Left colon (tissue), 2 donors: ENCODE measurements at regions not wholly inside any gene's neighbourhood (a gene's known extent, or its start where the extent isn't known, plus 50 kb on each side); places are given as distances from the start of the nearest gene placed in this dataset.

Source experiments
- ATAC-seq: fragments of 200-7000 bp; cut with Tn5 transposase; one replicate; pipeline ENCODE4 v1.9.1; 2020; ENCODE audit warnings: mild to moderate bottlenecking, moderate library complexity
- DNase-seq, 2 donors: peaks; one replicate each; pipeline ENCODE4 v3.0.0-alpha.2; 2020
- intact Hi-C, 2 donors: fragments of 100-400 bp; cut with DNase I in 1 of 2; cut with micrococcal nuclease in 1 of 2; formaldehyde crosslinking; loops; one replicate each; pipeline versions ENCODE4 v1.11.2 to v1.14.0; 2022; cut with DNase I, micrococcal nuclease
- donor health status: DM: no; HTN: no; CAD: no.
- donor health status: DM: yes; HTN: yes; CAD: no.

DNA sequence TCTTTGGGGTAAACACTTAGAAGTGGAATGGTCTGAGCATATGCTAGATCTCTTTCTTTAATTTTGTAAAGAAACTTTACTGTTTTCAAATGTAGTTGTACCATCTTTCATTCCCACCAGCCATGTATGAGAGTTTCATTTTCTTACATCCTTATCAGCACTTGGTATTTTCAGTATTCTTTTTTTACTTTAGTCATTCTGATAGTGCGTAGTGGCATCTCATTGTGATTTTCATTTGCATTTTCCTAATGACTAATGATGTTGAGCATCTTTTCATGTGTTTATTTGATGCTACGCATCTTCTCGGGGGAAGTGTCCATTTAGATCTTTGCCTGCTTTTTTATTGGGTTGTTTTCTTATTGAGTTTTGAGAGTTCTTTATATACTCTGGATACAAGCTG is 71.3 kb upstream of the PRPS1 start:
- intact Hi-C loops: no loop called here
- no peak for ATAC-seq
- DNase-seq: no peak

DNA sequence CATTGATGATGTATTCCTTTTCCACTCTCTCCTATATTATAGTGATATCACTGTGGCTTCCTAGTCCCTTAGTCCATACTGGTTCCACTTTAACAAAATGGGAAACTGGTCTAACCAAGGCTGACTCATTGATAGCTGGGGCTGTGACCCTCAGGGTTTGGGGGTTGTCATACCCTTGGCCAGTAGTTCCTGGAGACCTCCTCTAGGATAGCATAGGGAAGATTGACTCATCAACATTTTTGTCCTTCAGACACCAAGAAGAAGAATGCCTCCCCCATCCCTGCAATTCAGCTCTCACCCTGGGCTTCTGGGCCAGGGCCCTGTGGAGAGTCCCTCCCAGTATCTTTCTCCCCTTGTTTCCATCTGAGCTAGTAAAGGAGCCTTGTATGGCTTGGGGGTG is 68.8 kb upstream of the PRPS1 start:
- ATAC-seq (no peak), DNase-seq (no peak)
- intact Hi-C loops: no loop called here

DNA sequence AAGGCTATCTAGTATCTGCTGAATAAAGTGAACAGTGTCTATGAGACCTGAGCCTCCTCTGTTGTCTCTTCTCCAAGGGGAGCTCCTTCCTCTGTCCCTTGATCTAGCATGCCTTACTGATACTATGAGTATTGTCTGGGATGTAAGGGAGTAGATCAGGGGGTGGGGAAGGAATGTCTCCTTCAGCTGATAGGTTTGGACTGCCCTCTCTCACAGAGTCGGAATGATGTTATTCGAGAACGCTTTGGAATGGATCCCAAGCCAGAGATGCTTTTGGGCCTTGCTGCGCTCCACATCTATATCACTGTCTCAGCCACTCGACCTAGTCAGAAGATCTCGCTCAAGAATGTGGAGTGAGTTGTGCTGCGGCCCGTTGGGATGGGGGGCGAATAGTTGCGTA is 68.3 kb upstream of the PRPS1 start:
- DNase-seq (no peak), ATAC-seq (no peak)
- intact Hi-C loops: no loop called here

DNA sequence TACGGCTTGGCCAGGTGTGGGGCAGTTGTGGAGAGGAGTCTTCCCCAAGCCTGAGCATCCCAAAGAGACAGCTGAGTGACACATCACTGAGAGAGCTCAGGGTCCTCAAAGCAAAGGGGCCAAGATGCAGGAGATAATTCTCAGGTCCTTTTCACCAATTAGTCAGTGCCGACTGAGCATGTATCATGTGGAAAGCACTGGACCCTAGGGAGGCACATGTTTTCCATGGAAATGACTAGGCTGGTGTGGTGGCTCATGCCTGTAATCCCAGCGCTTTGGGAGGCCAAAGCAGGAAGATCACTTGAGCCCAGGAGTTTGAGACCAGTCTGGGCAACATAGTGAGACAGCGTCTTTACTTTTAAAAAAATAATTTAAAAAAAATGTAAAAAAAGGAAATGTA is 67.3 kb upstream of the PRPS1 start:
- ATAC-seq (no peak), DNase-seq (no peak)
- intact Hi-C loops: no loop called here

DNA sequence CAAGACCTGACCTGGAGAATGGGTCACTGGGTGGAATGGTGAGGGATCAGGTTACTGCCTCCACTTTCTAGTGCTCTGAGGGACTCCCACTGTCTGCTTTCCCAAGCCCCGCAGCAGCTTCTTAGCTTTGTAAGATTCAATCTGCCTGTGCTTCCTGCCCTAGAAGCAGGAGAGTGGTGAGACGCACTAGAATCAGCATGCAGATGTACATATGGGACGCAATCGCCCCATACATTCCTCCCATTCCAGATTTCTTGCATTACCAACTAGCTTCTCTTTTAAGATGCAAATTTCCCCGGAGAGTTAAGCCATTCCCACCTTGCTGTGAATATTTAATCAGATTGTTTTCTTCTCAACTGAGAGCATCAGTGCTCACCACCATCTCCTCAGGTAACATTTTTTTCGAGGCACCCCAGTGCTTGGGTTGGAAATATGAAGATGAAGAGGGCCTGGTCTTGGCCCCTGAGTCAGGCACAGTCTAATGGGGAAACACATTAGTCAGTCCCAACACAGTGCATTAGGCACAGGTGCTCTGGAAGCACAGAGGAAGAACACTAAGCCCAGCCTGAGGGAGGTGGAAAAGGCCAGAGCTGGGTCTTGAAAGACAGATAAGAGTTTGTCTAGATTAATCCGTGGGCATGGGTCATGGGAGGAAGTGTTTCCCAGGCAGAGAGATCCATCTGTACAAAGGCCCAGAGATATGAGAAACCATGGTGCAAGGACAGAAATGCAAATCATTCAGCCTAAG is 66.7 kb upstream of the PRPS1 start:
- intact Hi-C loops: no loop called here
- no peak for ATAC-seq
- no peak for DNase-seq

DNA sequence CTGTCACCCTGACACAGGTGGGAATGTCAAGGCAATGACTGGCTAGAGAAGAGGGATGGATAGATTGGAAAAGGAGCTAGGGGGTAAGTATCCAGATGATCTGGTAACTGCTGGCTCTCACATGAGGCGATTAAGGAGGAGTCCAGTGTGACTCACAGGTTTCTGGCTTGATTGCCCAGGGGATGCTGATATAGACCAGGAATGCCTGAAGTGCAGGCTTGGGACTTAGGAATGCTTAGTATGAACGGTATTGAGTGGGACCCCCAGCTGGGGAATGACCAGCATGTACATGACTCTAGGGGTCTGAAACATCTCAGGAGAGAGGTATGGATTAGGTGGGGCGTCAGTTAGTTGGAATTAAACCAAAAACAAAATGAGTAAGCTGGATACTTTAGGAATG is 65.8 kb upstream of the PRPS1 start:
- DNase-seq: no peak
- intact Hi-C loops: no loop called here

DNA sequence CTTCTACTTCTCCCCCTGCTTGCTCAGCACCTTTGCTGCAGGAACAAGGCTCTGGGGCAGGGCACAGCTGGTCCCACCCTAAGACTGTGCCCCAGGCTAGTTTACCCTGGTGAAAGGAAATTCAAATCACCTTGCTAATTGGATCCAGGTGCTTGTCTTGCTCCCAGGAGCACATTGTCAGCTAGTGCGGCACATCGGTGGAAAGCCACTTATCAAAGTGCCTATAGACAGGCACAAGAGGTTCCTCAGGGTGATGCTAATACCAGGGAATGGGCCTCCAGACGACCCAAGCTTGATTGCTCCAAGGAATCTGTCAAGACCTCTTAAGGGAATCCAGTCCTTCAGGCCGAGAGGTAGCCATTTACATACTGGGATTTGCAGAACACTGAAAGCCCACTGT is 64.5 kb upstream of the PRPS1 start:
- ATAC-seq (no peak), DNase-seq (no peak)
- intact Hi-C loops: no loop called here

More for the DNA sequence above, 65.8 kb upstream of the PRPS1 start:
- ATAC-seq: no peak

DNA sequence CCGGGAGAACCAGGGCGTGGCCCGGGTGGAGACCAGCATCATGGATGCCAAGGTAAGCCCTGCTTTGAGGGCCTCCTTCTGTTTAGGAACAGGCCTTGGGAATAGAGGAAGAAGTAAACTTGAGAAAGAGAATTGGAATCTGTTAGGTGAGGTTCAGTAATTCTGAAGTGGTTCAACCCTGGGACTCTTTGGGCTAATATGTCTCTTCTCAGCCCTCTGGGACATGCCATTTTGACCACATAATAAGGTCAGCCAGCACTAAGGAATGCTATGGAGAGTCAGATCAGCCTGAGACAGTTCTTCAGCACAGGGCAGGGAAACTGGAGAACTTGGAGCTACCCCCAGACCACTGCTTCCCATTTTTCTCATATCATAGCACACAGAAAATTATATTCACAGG is 63.3 kb upstream of the PRPS1 start:
- no peak for ATAC-seq
- intact Hi-C loops: no loop called here

DNA sequence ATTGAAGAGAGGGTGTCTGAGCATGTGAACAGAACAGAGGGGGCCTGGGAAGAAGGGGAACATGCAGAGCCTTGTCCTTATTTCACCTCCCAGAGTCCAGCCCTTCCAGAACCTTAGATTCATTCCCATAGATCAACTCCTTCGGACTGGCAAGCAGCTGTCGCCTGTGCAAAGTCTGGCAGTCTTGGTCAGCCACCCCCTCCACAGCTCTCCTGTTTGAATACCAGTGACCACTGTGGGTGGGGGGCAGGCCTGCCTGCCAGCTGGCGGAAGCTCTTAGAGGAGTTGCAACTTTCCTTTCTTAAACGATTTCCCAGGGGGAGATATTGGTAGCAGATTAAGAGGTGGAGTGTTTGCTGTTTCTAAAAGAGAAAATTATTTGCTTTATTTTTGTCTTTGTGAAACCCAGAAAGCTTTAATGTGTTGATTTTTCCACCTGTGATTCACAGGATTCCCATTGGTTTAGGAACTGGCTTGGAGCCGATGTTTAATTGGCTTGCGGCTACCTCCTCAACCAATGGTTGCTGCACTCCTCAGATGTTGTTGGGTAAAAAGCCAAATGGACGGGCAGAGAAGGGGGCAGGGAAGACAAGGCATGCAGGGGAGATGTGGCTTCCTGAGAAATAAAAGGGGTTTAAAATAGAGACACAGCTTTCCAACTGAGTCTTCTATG is 62.2 kb upstream of the PRPS1 start:
- ATAC-seq: no peak
- no peak for DNase-seq
- intact Hi-C loops: no loop called here

More for the DNA sequence above, 63.3 kb upstream of the PRPS1 start:
- no peak for DNase-seq

DNA sequence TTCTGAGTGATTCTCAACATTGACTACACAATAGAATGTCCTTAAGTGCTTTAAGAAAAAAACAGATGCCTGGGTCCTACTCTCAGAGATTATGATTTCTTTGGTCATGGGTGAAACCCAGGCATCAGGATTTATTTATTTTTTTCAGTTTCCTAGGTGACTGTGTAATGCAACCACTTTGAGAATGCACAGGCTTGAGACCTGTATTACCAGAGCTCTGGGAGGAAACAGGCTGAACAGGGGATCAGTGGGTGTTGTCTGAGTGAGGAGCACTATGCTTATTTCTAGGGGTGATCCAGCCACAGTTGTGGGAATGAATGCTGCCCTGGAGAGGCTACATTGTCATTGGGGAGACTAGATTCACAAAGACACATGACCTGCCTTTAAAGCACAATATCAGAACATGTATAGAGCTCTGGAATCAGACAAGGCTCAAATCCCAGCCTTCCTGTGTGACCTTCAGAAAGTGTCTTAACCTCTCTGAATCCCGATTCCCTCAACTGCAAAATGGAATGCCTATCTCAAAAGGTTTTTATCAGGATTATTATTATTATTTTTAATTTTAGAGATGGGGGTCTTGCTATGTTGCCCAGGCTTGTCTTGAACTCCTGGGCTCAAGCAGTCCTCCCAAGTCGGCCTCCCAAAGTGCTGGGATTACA is 61.6 kb upstream of the PRPS1 start:
- intact Hi-C loops: no loop called here
- ATAC-seq (no peak), DNase-seq (no peak)

DNA sequence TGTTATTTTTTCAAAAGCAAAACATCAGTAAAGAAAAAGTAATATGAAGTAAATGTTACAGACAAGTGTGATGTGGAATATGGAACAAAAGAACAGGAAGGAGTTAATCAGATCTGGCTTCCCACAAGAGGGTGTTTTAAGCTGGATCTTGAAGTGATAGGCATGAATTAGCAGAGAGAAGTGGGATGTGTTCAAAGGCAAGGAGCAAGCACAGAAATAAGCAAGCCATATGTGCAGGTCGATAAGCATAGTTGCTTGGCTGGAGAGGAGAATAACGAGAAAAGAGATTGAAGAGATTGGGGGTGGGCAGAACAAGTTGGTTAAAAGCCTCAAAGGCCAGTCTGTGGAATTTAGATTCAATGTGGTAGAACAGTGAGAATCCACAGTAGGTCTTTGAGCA is 60.9 kb upstream of the PRPS1 start:
- ATAC-seq (no peak), DNase-seq (no peak)
- intact Hi-C loops: no loop called here

DNA sequence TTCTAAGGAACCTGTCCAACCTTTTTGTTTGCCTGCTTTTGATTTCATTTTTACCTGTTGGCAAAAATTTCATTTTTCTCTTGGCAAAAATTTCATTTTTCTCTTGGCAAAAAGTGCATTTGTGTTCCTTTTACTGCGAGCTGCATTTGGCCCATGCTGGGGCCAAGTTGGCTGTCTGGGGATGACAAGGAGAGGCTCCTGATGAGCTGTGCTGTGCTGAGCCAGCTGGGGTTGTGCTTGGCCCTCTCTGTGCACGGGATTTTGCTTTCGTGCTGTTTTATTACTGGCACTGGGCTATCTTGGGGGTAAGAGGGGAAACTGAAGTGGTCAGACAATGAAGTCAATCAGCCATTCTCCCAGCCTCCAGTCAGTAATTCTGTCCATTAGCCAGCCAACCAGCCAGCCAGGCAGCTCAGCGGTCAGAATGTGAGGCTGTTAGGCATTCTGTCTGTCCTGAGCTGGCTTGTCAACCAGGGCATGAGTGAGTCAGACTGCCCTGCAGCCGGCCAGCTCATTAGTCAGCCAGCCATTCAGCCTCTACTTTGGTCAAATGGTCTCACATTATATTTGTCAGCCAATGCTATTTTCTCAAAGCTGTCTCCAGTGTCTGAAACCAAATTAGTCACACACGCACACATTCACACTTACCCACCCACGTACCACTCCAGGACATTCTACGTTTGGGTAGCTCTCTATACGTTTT is 56.9 kb upstream of the PRPS1 start:
- DNase-seq: no peak
- no peak for ATAC-seq
- intact Hi-C loops: no loop called here

DNA sequence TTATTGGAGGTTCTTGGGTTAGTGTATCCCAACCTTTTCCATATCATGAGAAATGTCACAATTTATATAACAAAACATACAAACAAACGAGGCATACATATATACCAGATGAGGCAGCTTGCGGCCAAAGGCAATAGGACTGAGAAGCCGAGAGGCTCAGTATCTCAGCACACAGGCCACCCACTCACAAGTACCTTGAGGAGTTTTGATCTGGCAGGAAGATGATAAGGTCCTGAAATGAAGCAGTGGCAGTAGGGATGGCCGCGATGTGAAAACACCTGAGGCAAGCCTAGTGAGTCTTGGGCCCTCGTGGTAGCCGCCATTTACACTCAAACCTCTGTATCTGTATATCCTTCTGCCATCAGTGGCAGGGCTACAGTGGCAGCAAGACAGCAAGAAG is 55.3 kb upstream of the PRPS1 start:
- no peak for ATAC-seq
- DNase-seq: no peak
- intact Hi-C loops: no loop called here

DNA sequence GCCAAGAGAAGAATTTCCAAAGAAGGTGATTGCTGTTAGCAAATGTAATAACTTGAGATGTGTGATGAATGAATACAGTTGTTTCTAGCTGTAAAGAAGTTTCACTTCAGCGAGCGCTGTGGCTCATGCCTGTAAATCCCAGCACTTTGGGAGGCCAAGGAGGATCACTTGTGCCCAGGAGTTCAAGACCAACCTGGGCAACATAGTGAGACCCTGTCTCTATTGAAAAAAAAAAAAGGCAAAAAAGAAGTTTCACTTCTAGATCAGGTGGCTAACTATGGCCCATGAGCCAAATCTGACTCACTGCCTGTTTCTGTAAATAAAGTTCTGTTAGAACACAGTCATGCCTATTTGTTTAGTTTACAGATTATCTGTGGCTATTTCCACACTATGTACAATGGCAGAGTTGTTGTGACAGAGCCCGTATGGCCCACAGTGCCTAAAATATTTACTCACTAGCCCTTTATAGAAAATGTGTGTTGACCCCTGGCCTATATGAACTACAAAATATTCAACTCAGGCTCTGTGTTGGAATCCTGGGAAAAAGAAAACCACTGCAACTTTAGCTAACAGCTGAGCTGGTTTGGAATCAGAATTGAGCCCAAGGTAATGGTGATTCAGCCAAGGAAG is 54.1 kb upstream of the PRPS1 start:
- intact Hi-C loops: no loop called here
- DNase-seq (no peak), ATAC-seq (no peak)

DNA sequence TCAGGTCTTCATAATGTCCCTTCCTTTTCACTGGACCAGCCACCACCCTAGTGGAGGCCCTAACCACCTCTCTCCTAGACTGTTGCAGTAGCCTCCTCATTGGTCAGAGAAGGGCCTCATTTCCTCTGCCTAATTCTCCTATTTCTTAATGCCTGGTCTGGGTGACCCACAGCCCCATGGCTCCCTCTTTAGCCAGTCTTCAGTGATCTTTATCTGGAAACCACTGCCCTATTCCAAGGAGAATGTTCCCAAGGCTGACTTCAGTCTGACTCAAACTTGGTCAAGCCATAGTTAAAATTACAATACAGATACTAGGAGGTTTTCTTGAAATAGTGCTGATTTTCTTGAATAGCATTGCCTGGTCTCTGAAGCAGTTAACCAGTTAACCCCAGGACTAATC is 53.6 kb upstream of the PRPS1 start:
- no peak for DNase-seq
- intact Hi-C loops: no loop called here

DNA sequence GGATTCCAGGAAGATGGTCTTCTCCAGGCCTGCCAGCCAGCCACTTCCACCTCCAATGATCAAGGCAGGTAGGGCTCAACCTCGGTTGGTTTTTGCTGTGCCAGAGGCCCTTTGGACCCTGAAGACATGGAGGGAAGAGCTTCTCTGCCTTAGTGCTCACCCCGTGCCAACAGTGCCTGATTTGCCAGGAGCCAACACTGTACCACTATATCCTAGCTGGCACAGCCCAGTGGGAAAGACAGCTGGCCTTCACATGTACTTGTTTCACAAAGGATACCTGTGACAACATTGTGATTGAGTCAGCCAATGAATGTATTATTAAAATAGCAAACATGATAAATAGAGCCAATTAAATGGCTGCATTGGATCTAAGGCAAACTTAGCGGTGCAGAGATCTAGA is 51.9 kb upstream of the PRPS1 start:
- ATAC-seq (no peak), DNase-seq (no peak)
- intact Hi-C loops: no loop called here

More for the DNA sequence above, 53.6 kb upstream of the PRPS1 start:
- no peak for ATAC-seq

DNA sequence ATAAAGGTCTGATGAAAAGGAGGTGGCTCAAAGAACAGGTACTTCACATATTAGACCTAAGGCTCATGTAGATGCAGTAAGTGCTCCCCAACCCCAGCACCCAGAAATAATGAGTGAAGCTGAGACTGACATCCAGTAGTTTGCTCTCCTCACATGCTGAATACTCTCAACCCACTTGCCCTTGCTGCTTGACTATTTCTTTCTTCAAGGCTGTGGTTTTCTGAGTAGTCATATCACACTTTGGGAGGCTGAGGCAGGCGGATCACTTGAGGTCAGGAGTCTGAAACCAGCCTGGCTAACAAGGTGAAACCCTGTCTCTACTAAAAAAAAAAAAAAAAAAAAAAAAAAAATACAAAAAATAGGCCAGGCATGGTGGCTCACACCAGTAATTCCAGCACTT is 51.5 kb upstream of the PRPS1 start:
- ATAC-seq (no peak), DNase-seq (no peak)
- intact Hi-C loops: no loop called here

DNA sequence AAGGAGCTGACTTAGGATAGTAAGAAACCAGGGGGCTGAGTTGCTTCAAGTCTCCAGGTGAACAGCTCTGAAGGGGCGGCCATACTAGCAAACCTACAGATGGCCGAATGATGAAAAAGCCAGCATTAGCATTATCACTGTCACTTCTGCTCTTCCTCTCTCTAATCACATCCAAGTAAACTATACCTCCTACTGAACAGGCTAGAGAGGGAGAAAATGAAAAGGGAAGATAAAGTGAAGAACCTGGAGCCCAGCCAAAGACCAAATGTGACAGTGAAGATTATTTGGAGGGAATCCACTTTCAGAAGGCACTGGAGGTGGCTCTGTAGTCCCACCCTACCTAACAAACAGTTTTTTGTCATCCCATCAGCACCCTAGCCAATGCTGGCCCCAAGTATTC is 50.4 kb upstream of the PRPS1 start:
- no peak for DNase-seq
- no peak for ATAC-seq
- intact Hi-C loops: no loop called here
